ENCODE measurements at regions not wholly inside any gene's neighbourhood (a gene's known extent, or its start where the extent isn't known, plus 50 kb on each side); places are given as distances from the start of the nearest gene placed in this dataset.

DNA sequence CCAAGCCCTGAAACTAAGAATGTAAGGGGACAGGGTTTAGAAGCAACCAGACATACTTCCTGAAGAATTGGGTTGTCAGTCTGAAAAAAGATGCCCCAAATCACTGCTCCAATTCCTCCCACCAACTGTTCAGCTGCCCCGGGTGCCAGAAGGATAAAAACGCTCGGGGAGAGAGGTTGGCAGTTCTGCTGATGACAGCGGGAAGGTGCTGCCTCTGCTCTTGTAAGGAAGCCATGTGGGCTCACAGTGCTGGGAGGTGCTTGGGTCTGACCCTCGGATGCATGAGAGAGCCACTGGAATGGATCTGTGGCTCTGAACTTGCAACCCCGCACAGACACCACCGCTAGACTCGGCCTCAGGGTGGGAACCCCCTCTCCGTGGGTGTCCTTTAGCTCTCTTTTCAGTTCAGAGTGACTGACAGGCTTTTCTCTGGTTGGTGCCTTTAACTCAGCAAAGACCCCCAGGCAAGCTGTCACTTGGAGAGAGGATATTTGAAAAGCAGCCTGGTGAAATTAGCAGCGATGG is 364.8 kb upstream of the RBFOX1 start:
- CTCF ChIA-PET = no interaction called here

DNA sequence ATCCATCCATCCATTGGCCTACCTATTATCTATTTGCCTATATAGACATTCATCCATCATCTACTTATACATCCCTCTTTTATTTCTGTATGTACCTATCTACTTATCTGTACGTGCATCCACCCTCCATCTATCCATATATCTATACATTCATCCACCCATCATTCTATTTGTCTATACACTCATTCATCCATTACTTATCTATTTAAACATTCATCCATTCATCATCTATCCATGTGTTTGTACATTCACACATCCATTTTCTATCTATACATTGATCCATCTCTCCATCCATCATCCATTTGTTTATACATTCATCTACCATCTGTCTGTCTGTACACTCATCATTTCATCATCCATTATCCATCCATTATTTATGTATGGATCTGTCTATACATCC is 365.7 kb upstream of the RBFOX1 start:
- POLR2A ChIA-PET = no interaction called here
- no peak for DNase-seq (ENCODE audit: low read depth, low spot score)

More for the DNA sequence above, 364.8 kb upstream of the RBFOX1 start:
- TF ChIP-seq, protein P1, sequence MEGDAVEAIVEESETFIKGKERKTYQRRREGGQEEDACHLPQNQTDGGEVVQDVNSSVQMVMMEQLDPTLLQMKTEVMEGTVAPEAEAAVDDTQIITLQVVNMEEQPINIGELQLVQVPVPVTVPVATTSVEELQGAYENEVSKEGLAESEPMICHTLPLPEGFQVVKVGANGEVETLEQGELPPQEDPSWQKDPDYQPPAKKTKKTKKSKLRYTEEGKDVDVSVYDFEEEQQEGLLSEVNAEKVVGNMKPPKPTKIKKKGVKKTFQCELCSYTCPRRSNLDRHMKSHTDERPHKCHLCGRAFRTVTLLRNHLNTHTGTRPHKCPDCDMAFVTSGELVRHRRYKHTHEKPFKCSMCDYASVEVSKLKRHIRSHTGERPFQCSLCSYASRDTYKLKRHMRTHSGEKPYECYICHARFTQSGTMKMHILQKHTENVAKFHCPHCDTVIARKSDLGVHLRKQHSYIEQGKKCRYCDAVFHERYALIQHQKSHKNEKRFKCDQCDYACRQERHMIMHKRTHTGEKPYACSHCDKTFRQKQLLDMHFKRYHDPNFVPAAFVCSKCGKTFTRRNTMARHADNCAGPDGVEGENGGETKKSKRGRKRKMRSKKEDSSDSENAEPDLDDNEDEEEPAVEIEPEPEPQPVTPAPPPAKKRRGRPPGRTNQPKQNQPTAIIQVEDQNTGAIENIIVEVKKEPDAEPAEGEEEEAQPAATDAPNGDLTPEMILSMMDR (IDR thresholded peaks at IDR 0.05; ENCODE audit: insufficient read depth, low read length, missing control alignments) = no peak
- H3K4me3 ChIP-seq (ENCODE audit: low read depth, low read length) = no peak overlapping the region
- no peak for DNase-seq (ENCODE audit: low read depth, low spot score)
- POLR2A ChIA-PET = no interaction called here

DNA sequence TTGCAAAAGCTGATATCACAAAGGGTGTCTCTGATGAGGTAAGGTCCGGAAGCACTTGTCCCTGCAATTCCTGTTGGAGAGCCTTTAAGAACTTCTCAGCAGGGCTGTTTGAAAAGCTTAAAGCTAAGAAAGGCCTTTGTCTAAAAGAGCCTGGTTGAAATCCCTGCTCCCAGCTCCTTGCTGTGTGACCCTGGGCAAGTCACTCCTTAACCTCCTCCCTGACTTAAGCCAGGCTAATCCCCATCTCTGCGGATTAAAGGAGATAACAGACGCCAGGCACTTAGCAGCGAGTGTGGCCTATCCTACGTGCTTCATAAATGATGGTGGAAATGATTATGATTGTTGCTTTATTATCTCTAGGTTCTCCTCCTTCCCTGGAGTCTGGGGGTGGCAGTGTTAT is 368.0 kb upstream of the RBFOX1 start:
- TF ChIP-seq, protein P1 (IDR thresholded peaks at IDR 0.05; ENCODE audit: insufficient read depth, low read length, missing control alignments) = no peak
- ChIA-PET POLR2A (no interaction called here), CTCF (no interaction called here)
- no peak for DNase-seq (ENCODE audit: low read depth, low spot score)
- H3K4me3 ChIP-seq (ENCODE audit: low read depth, low read length) = no peak overlapping the region

More for the DNA sequence above, 365.7 kb upstream of the RBFOX1 start:
- CTCF ChIA-PET = no interaction called here
- H3K4me3 ChIP-seq (ENCODE audit: low read depth, low read length) = no peak overlapping the region
- TF ChIP-seq, protein P1 (IDR thresholded peaks at IDR 0.05; ENCODE audit: insufficient read depth, low read length, missing control alignments) = no peak

DNA sequence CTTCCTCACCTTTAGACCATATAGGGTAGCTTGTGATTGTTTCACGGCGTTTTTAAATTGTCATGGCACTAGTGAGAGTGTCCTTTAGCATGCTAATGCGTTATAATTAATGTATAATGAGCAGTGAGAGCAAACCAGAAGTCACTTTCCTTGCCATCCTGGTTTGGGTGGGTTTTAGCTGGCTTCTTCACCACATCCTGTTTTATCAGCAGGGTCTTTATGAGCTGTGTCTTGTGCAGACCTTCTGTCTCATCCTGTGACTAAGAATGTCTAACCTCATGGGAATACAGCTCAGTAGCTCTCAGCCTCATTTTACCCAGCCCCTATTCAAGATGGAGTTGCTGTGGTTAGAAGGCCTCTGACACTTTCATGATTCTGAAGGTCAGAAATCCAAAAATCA is 370.9 kb upstream of the RBFOX1 start:
- ChIA-PET CTCF (no interaction called here), POLR2A (no interaction called here)
- TF ChIP-seq, protein P1 (IDR thresholded peaks at IDR 0.05; ENCODE audit: insufficient read depth, low read length, missing control alignments) = no peak
- no peak overlapping the region for H3K4me3 ChIP-seq (ENCODE audit: low read depth, low read length)
- no peak for DNase-seq (ENCODE audit: low read depth, low spot score)

DNA sequence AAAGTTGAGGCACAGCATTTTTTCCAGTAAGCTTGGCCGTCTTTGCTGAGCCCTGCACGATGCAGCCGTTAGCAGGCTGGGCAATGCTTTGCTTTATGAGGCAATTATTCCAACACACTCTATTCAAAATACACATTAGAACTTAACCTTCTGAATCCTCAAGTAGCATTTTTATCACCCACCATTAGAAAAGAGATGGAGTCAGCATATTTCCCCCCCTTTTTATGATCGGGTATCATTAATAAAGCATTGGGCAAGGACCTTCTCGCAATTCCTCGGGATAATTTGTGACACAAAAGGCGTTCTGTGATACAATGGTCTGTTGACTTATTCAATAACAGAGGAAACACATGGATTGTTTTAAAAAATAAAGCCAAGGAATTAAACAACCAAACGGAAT is 374.5 kb upstream of the RBFOX1 start:
- no peak for DNase-seq (ENCODE audit: low read depth, low spot score)
- POLR2A ChIA-PET = no interaction called here
- CTCF ChIA-PET = no interaction called here
- TF ChIP-seq, protein P1 (IDR thresholded peaks at IDR 0.05; ENCODE audit: insufficient read depth, low read length, missing control alignments) = no peak
- H3K4me3 ChIP-seq (ENCODE audit: low read depth, low read length) = no peak overlapping the region

DNA sequence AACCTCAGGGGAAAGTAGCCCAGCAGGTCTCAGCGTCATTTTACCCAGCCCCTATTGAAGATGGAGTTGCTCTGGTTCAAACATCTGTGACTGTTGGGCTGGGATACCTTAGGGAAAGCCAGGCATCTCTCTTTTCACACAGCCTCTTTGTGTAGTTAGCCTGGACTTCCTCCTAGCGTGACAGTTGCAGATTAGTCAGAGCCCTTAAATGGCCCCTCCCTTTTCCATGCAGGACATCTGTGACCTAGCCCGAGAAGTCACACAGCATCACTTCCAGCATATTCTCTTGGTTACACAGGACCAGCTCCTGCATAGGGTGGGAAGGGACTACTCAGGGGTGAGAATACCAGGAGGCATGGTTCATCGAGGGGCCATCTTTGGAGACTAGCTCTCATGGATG is 375.0 kb upstream of the RBFOX1 start:
- no peak for DNase-seq (ENCODE audit: low read depth, low spot score)
- CTCF ChIA-PET = no interaction called here
- POLR2A ChIA-PET = no interaction called here
- TF ChIP-seq, protein P1 (IDR thresholded peaks at IDR 0.05; ENCODE audit: insufficient read depth, low read length, missing control alignments) = no peak
- H3K4me3 ChIP-seq (ENCODE audit: low read depth, low read length) = no peak overlapping the region

All from AG04449 (cell line).